K562 (cell line): ENCODE measurements at regions not wholly inside any gene's neighbourhood (a gene's known extent, or its start where the extent isn't known, plus 50 kb on each side); places are given as distances from the start of the nearest gene placed in this dataset.

Experiments
- ATAC-seq: fragments of 200-7000 bp; cut with Tn5 transposase; 3 replicates; pipeline ENCODE4 v1.9.1; 2020; ENCODE audit warnings: moderate library complexity
- BruUV-seq: library from RNA; stranded (reverse); fragments of 400-500 nt; replicated peaks from 2 replicates; lab custom pipeline; 2021; lab: Mats Ljungman, UMichigan
- CTCF ChIA-PET: fragments of 300-600 bp; formaldehyde crosslinking; extraction: SDS; loops from one replicate; lab custom pipeline; 2021; ENCODE audit warnings: low intra/inter-chr PET ratio; lab: Yijun Ruan, JAX
- POLR2A ChIA-PET: fragments of 300-600, 350-650 bp; sonication (Branson Sonifier 250); formaldehyde crosslinking; extraction: SDS; loops from one replicate; lab custom pipeline; 2021; ENCODE audit warnings: antibody characterized with exemption, inconsistent platforms; lab: Yijun Ruan, JAX
- DNase-seq, 4 experiments: peaks; one replicate each; pipeline versions ENCODE4 v3.0.0 to v3.0.0-alpha.2; 2011 to 2018; ENCODE audit warnings: low spot score in 3 of 4, mixed read lengths in 3 of 4; ENCODE audit errors: extremely low read depth in 1 of 4
- FAIRE-seq: peaks from 2 replicates; lab custom pipeline; 2011; peaks lifted over from hg19 to GRCh38; lab: Jason Lieb, UNC
- H2AFZ ChIP-seq: 2 replicates; pipeline ENCODE4 v1.6.0; 2011; ENCODE audit warnings: low read depth, low read length, control low read depth, inconsistent platforms
- H3K27ac ChIP-seq: fragments of 200-600 bp; 3 replicates; pipeline ENCODE4 v1.8.0; 2011; ENCODE audit warnings: low read depth, mild to moderate bottlenecking, control low read depth, inconsistent platforms, low read length, moderate library complexity, mixed read lengths; ENCODE audit errors: extremely low read depth
- H3K27me3 ChIP-seq, 2 experiments: fragments of 300-600 bp in 1 of 2; 2 replicates in 1 of 2; 3 replicates in 1 of 2; pipeline versions ENCODE4 v1.6.0 to v1.8.0; 2011; ENCODE audit warnings: inconsistent platforms in 2 of 2, low read length in 2 of 2, mild to moderate bottlenecking in 1 of 2, mixed read lengths in 1 of 2, moderate library complexity in 1 of 2; ENCODE audit not compliant: control insufficient read depth in 2 of 2, insufficient read depth in 2 of 2
- H3K36me3 ChIP-seq: fragments of 300-600 bp; 3 replicates; pipeline ENCODE4 v1.8.0; 2011; ENCODE audit warnings: mild to moderate bottlenecking, low read length, inconsistent platforms; ENCODE audit not compliant: control insufficient read depth, insufficient read depth
- H3K4me1 ChIP-seq, 2 experiments: fragments of 200-600 bp in 1 of 2; replicated peaks in 1 of 2; 2 replicates in 1 of 2; 3 replicates in 1 of 2; pipeline versions ENCODE4 v1.5.1 to v1.8.0; 2011; ENCODE audit warnings: inconsistent platforms in 2 of 2, low read length in 2 of 2, mild to moderate bottlenecking in 1 of 2, mixed read lengths in 1 of 2, moderate library complexity in 1 of 2; ENCODE audit not compliant: control insufficient read depth in 2 of 2, insufficient read depth in 2 of 2
- H3K4me2 ChIP-seq: 2 replicates; pipeline ENCODE4 v1.6.1; 2011; ENCODE audit warnings: low read length, control low read depth, inconsistent platforms, mixed read lengths; ENCODE audit not compliant: insufficient read depth
- H3K4me3 ChIP-seq: fragments of 200-600 bp; sonication (generic), shearing (Covaris generic); 2 replicates; pipeline ENCODE4 v1.5.1; 2016; ENCODE audit warnings: control low read depth, inconsistent platforms
- H3K79me2 ChIP-seq: fragments of 200-600 bp; 3 replicates; pipeline ENCODE4 v1.8.0; 2011; ENCODE audit warnings: low read length, inconsistent platforms; ENCODE audit not compliant: control insufficient read depth, insufficient read depth
- H3K9ac ChIP-seq, 2 experiments: 2 replicates each; pipeline versions ENCODE4 v1.6.0 to v1.6.1; 2011; ENCODE audit warnings: low read depth in 2 of 2, low read length in 2 of 2, control low read depth in 1 of 2, inconsistent platforms in 1 of 2, mild to moderate bottlenecking in 1 of 2, mixed read lengths in 1 of 2; ENCODE audit not compliant: insufficient read depth in 1 of 2
- H3K9me1 ChIP-seq: one replicate; pipeline ENCODE4 v1.6.0; 2011; ENCODE audit warnings: inconsistent platforms, mild to moderate bottlenecking, low read length, moderate library complexity; ENCODE audit not compliant: control insufficient read depth, insufficient read depth
- H3K9me3 ChIP-seq: replicated peaks from 2 replicates; pipeline ENCODE4 v1.5.1; 2011; ENCODE audit warnings: low read depth, low read length, inconsistent platforms; ENCODE audit not compliant: control insufficient read depth, insufficient read depth
- H4K20me1 ChIP-seq: replicated peaks from 2 replicates; pipeline ENCODE4 v1.6.1; 2011; ENCODE audit warnings: low read length, inconsistent platforms, mixed read lengths; ENCODE audit not compliant: control insufficient read depth, insufficient read depth
- CHD4 ChIP-seq: fragments of 200-600 bp; sonication (generic); IDR thresholded peaks from 3 replicates; pipeline ENCODE4 v1.6.1; 2012; ENCODE audit warnings: low read depth, mild to moderate bottlenecking, mixed read lengths, low read length, inconsistent platforms; ENCODE audit not compliant: insufficient read depth, insufficient replicate concordance, poor library complexity, severe bottlenecking
- HDGF ChIP-seq: fragments of 450-650 bp; IDR thresholded peaks from 2 replicates; pipeline ENCODE4 v1.6.1; 2016
- MEF2A ChIP-seq: IDR thresholded peaks from 2 replicates; pipeline ENCODE4 v1.6.1; 2011; ENCODE audit warnings: low read depth, mild to moderate bottlenecking, low read length, moderate library complexity; ENCODE audit not compliant: control insufficient read depth
- MYBL2 ChIP-seq, 2 experiments: fragments of 450-650 bp in 1 of 2; sonication (generic) in 1 of 2; formaldehyde crosslinking in 1 of 2; IDR thresholded peaks; 2 replicates each; pipeline versions ENCODE4 v1.6.1 to v1.8.1; 2017 to 2022; ENCODE audit warnings: borderline replicate concordance in 1 of 2, inconsistent platforms in 1 of 2, low read depth in 1 of 2, mild to moderate bottlenecking in 1 of 2, missing genetic modification reagents in 1 of 2, moderate library complexity in 1 of 2
- PCBP2 ChIP-seq: fragments of 200-400 bp; formaldehyde crosslinking; IDR thresholded peaks from 2 replicates; pipeline ENCODE4 v1.6.1; 2018; ENCODE audit warnings: low read length, low read depth, mild to moderate bottlenecking, moderate library complexity; ENCODE audit not compliant: poor library complexity, severe bottlenecking
- ZNF23 ChIP-seq: fragments of 250-450 bp; sonication (Bioruptor Pico); IDR thresholded peaks from 2 replicates; pipeline ENCODE4 v1.4.0; 2020; ENCODE audit warnings: mild to moderate bottlenecking
- WGBS: fragments of 100-300 bp; shearing (Covaris generic); methylation state at CpG from one replicate; pipeline ENCODE4 v1.1.6; 2016; ENCODE audit warnings: low coverage, mixed read lengths; ENCODE audit not compliant: insufficient coverage; ENCODE audit errors: missing lambda C conversion rate; 5-methylcytosine and 5-hydroxymethylcytosine counted together
- in situ Hi-C: fragments of 300-500 bp; cut with MboI; formaldehyde crosslinking; loops from 4 replicates; pipeline ENCODE4 v1.15.0; 2018; ENCODE audit warnings: inconsistent platforms, mixed read lengths
- intact Hi-C: fragments of 100-400 bp; cut with micrococcal nuclease; formaldehyde crosslinking; loops from 2 replicates; pipeline ENCODE4 v1.14.2; 2022
- TF ChIP-seq, protein P1 (sequence below): fragments of 200-400 bp; formaldehyde crosslinking; IDR thresholded peaks from 2 replicates; pipeline ENCODE4 v1.6.1; 2017; ENCODE audit warnings: mild to moderate bottlenecking, low read depth, low read length, moderate library complexity
- TF ChIP-seq, protein P2 (sequence below): sonication (generic); formaldehyde crosslinking; IDR thresholded peaks from 2 replicates; pipeline ENCODE4 v1.8.0; 2022; ENCODE audit warnings: missing genetic modification reagents, mild to moderate bottlenecking, borderline replicate concordance
- TF ChIP-seq, protein P3 (sequence below): sonication (generic); formaldehyde crosslinking; IDR thresholded peaks from 2 replicates; pipeline ENCODE4 v1.8.0; 2022; ENCODE audit warnings: mild to moderate bottlenecking, low read depth, missing genetic modification reagents
- TF ChIP-seq, protein P4 (sequence below): sonication (generic); IDR thresholded peaks from 2 replicates; pipeline ENCODE4 v1.6.1; 2016

DNA sequence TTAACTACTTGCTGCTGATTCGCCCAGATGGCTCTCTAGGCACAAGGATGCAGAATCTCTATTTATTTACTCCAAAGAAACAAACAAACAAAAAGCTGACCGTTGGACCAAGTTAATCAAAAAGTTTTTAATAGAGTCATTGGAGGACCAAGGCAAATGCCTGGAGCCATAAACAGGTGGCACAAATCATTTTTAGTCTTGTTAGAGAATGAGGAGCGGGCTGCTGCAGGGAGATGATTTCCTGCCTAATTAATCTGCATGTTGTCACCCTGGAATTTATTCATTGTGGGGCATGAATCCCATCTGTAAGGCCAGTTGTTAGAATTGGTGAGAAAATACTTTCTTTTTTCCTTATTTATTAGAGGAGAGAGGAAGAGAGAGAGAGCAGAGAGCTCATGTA, 147.4 kb upstream of the GATB start:
- Histone ChIP-seq H3K27me3 (peaks cover 0 to 17% of the 10 kb centered on the region in 2 experiments; a peak in 2 of 5 replicates), H3K9me1 (no peaks in the 10 kb centered on the region), H3K9me3 (no peaks in the 10 kb centered on the region), H3K36me3 (no peaks in the 10 kb centered on the region), H2AFZ (no peak overlapping the region), H3K4me2 (no peak overlapping the region), H3K27ac (no peak overlapping the region), H4K20me1 (no peaks in the 10 kb centered on the region), H3K79me2 (no peaks in the 10 kb centered on the region), H3K4me3 (no peak overlapping the region), H3K9ac (no peak overlapping the region), H3K4me1 (no peaks in the 10 kb centered on the region)
- WGBS, result 0% methylated on average over 3 of the region's 3 CpGs
- ChIA-PET POLR2A (no interaction called here), CTCF (no interaction called here)
- TF ChIP-seq PCBP2 (no peak), ZNF23 (no peak), MYBL2 (IDR thresholded peaks at IDR 0.05; ENCODE audit: low read depth) (no peak), MYBL2 (CRISPR knock-in tag; IDR thresholded peaks at IDR 0.05; ENCODE audit: borderline replicate concordance) (no peak), HDGF (no peak)
- intact Hi-C loops, result no loop called here
- no TSS peak for BruUV-seq
- FAIRE-seq (no peak), ATAC-seq (no peak), DNase-seq (no peak)
- in situ Hi-C loops, result no loop called here

DNA sequence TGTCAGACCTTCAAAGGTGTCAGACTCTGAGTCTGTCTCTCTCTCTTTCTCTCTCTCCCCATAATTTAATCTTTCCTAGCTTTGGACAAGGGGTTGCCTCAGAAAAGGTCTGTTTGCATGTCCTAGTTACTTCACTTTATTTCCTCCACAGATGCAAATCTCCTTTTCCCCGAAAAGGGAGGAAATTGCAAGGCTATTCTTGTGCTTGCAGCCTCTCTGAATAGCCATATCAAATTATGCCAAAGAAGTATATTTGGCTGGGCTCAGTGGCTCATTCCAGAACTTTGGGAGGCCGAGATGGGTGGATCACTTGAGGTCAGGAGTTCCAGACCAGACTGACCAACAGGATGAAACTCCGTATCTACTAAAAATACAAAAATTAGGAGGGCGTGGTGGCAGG, 145.6 kb upstream of the GATB start:
- H3K4me1 ChIP-seq, result no peaks in the 10 kb centered on the region
- CTCF ChIA-PET, result no interaction called here
- no peak for FAIRE-seq
- H3K4me2 ChIP-seq, result no peak overlapping the region
- no peak overlapping the region for H3K4me3 ChIP-seq
- POLR2A ChIA-PET, result interaction anchor here (0.7 kb wide), 1 partner anchor 247 kb away, joined by 3 read pairs; no protein-coding TSS in a partner anchor
- intact Hi-C loops, result no loop called here
- 2% methylated on average over 4 of the region's 4 CpGs for WGBS
- no peaks in the 10 kb centered on the region for H3K9me1 ChIP-seq
- no peaks in the 10 kb centered on the region for H4K20me1 ChIP-seq
- no peaks in the 10 kb centered on the region for H3K79me2 ChIP-seq
- no peak overlapping the region for H3K9ac ChIP-seq
- H2AFZ ChIP-seq, result no peak overlapping the region
- H3K9me3 ChIP-seq, result no peaks in the 10 kb centered on the region
- ATAC-seq, result no peak
- H3K36me3 ChIP-seq, result no peaks in the 10 kb centered on the region
- no peak overlapping the region for H3K27ac ChIP-seq
- in situ Hi-C loops, result no loop called here
- BruUV-seq, result no TSS peak
- no peak for DNase-seq
- H3K27me3 ChIP-seq, result peaks cover 0 to 4% of the 10 kb centered on the region in 2 experiments; a peak in 1 of 5 replicates
- TF ChIP-seq, protein P1, sequence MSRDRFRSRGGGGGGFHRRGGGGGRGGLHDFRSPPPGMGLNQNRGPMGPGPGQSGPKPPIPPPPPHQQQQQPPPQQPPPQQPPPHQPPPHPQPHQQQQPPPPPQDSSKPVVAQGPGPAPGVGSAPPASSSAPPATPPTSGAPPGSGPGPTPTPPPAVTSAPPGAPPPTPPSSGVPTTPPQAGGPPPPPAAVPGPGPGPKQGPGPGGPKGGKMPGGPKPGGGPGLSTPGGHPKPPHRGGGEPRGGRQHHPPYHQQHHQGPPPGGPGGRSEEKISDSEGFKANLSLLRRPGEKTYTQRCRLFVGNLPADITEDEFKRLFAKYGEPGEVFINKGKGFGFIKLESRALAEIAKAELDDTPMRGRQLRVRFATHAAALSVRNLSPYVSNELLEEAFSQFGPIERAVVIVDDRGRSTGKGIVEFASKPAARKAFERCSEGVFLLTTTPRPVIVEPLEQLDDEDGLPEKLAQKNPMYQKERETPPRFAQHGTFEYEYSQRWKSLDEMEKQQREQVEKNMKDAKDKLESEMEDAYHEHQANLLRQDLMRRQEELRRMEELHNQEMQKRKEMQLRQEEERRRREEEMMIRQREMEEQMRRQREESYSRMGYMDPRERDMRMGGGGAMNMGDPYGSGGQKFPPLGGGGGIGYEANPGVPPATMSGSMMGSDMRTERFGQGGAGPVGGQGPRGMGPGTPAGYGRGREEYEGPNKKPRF, result no peak
- TF ChIP-seq, protein P2, sequence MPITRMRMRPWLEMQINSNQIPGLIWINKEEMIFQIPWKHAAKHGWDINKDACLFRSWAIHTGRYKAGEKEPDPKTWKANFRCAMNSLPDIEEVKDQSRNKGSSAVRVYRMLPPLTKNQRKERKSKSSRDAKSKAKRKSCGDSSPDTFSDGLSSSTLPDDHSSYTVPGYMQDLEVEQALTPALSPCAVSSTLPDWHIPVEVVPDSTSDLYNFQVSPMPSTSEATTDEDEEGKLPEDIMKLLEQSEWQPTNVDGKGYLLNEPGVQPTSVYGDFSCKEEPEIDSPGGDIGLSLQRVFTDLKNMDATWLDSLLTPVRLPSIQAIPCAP, result no peak
- TF ChIP-seq, protein P3, sequence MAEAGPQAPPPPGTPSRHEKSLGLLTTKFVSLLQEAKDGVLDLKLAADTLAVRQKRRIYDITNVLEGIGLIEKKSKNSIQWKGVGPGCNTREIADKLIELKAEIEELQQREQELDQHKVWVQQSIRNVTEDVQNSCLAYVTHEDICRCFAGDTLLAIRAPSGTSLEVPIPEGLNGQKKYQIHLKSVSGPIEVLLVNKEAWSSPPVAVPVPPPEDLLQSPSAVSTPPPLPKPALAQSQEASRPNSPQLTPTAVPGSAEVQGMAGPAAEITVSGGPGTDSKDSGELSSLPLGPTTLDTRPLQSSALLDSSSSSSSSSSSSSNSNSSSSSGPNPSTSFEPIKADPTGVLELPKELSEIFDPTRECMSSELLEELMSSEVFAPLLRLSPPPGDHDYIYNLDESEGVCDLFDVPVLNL (CRISPR knock-in tag), result no peak
- TF ChIP-seq MEF2A (no peak), CHD4 (no peak)
- TF ChIP-seq, protein P4, sequence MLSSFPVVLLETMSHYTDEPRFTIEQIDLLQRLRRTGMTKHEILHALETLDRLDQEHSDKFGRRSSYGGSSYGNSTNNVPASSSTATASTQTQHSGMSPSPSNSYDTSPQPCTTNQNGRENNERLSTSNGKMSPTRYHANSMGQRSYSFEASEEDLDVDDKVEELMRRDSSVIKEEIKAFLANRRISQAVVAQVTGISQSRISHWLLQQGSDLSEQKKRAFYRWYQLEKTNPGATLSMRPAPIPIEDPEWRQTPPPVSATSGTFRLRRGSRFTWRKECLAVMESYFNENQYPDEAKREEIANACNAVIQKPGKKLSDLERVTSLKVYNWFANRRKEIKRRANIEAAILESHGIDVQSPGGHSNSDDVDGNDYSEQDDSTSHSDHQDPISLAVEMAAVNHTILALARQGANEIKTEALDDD, result no peak
